GM19395 (cell line): ENCODE measurements at regions not wholly inside any gene's neighbourhood (a gene's known extent, or its start where the extent isn't known, plus 50 kb on each side); places are given as distances from the start of the nearest gene placed in this dataset.

Source experiments
- ATAC-seq: cut with Tn5 transposase; IDR thresholded peaks from one replicate; pipeline ENCODE4 v1.9.1; 2021; ENCODE audit warnings: mild to moderate bottlenecking, moderate library complexity; ENCODE audit not compliant: unreplicated experiment

DNA sequence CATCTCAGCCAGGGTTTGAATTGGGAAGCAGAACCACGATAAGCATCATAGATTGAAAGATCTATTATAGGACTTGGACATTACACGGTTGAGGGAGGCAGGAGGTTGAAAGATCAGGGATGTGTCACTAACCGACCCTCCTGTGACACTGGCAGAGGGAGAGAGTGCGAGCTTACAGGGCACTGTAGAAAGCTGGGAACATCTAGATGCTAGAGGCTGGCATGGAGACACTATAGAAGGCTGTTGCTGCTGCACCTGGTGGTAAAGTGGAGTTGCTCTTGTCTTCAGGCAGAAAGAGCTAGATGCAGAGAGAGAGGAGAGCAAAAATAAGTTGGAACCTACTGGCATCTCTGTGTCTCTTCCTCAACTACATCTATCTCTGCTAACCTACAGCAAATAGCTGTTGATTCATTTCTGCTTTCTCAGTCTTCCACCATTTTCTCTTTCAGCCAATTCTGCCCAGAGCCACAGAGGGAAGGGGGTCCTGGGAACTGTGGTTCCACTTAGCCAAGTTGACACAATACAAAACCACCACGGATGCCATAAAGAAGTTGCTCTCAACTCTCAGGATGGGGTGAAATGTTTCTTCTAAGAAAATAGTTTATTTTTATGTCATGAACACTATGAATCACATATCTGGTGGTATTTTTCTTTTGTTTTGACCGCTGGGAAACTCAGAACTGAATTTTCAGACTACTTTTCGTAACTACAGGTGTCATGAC, 155.9 kb downstream of the ZNF281 start:
- peak; percentile 74 for ATAC-seq

DNA sequence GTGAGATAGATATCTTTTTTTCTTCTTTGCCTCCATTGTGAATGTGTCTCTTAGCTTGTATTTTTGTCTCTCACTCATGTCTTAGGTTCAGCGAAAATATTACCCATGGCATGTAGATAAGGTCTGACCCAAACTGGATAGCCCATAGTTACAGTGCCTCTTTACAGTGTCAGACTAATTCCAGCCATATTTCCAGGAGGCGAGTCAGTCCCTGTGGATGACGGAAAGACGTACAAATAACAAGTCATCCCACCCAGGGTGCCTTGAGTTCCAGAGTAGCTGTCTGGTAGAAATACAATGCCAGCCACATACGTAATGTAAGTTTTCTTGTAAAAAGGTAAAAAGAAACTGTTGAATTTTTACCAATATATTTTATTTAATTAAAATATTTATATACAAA, 157.3 kb downstream of the ZNF281 start:
- no peak for ATAC-seq

DNA sequence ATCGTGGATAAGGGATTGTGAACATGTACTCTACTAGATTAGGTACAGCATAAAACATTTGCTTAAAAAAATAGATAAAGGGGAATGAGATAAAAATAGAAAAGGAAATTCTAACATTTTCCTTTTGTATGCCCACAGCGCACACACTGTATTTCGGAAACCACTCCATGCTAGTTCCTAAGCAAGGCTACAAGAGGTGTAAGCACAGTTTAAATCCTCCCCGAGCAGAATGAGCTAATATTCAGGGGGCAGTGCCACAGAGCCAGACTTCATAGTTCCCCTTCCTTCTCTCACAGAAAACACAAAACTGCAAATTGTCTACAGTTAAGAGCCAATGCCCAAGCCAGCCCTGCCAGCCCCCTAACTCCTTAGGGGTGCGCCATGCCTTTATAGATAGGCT, 159.4 kb downstream of the ZNF281 start:
- ATAC-seq = no peak

DNA sequence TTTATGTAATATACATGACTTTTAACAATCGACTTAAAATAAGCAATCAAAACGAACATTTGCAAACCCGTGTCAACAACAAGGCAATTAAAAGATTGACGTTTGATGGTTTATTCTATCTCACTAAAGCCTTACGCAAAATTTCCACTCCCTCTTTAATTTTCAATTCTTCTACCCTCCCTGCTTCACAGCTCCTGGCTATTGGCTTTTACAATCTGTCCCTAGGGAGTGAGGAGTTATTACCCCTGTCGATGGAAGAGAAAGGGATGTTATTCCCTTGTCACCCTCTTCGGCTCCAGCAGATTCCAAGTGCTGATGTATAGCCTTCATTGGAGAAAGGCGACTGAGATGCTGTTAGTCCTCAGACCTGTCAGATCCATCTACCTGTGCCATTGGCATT, 161.3 kb downstream of the ZNF281 start:
- ATAC-seq = no peak

DNA sequence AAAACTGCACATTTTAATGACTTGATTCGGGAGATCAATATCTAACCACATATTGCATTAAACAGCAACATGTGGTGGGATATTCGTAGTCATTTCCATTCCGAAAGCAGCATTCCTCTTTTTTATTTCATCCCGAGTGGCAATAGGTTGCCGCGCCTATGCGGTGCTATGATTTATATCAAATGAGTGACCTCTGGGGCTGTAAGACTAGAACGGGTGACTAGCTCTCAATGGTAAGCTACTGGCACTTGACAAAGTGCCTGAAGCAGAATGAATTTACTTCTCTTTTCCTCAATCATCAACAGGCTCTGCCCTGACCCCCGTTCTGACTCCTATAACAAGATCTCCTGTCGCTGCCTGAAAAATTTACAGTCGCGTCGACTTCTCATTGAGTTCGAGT, 162.3 kb downstream of the ZNF281 start:
- no peak for ATAC-seq

DNA sequence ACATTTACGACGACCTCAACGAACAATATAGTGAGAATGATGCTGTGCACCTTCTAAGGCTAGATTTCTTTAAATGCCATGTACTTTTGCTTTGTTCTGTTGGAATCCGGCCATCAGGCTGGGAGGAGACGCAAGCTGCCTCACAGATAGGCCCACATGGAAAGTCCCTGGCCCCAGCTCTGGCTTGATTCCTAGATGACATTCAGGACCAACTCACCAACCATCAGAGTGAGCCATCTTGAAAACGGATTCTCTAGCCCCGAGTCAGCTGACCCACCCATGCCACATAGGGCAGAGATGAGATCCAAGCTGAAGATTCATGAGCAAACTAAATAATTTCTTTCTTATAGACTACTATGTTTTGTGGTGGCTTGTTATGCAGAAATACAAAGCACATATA, 164.4 kb downstream of the ZNF281 start:
- ATAC-seq = no peak

DNA sequence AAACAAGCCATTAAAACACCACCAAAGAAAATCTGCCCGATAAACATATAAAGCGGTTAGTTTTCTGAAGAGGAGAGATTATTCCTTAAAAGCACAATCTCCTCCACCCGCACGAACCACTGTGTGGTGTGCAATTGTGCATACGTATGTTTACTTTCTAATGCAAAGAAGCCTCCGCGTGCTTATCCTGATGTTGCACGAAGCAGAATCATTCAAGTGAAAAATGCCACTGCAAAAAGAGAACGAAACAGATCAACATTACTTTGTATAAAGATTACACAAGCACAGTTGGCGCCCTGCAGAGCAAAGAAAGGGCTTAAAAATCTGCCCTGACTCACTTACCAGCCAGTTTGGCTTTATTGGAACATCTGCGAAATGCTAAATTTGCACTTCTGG, 166.8 kb downstream of the ZNF281 start:
- ATAC-seq = no peak

DNA sequence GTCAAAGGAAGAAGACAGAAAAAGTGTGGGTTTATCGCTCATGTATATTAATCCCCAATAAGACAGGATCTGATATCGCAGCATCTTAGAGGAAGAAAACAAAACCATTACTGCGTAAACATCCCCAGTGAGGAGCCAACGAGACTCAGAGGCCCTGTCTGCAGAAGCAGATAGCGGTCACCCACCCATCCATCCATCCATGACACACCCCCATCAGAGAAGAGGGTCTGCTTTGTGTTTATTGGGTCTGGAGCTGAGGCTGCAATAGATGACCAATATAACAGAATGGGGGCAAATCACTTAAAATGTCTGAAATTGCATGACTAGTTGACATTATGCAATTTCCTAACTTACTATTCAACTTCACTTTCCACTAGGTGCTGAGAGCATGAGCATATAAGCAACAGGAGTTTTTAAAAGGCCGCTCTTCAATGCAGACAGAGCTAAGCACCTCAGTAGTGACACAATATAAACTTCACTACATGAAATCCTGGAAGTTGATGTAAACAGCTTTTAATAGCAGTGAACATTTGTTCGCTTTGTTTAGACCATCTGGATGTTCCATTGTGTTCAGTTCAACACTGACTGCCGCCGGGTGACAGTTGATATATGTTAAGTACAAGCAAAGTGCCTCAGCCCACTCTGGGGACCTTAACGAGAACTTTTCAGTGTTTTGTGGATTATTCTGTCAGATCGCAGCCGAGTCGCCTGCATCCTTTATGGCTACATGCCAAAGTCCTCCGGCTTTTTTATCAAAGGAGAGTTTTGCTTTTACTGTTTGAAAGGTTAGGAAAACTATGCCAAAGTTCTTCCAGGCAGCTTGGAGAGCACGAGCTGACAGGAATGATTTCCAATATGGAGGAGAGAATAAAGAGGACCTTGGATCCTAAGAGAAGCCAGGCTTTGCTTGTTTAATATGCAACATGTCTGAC, 167.5 kb downstream of the ZNF281 start:
- no peak for ATAC-seq

DNA sequence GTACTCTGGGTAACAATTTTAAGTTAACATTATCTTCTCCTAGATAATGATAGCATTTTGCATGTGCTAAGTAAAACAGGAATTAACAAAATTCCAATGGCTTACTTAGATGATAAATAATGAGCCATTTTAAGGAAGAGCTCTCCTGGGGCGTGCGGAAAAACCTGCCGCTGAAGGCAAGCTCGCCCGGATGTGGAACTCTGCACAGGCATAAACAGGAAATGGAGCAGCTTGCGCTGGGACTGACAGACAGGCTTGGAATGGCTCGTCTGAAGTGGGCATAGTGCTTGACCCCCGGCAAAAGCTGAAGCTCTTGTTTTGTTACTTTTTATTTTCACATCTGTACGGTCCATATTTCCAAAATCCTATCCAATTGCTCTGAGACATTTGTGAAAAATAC, 169.2 kb downstream of the ZNF281 start:
- no peak for ATAC-seq

DNA sequence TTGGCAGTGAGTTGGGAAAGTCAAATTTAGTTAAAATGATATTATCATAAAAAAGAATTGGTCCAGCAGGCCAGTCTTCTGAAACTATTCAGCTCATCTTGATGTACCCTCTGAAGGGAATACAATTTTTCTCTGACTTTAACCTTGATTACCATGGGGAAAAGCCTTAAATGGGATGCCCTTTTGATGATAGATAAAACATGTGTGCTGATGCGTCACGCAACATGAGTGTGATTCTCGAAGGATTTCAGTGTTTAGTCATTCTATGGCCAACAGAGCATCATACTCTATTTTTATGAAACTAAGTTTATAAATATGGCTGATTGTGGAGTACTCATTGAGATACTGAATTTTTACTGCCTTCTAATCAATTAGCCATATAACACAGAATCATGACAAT, 171.5 kb downstream of the ZNF281 start:
- no peak for ATAC-seq

DNA sequence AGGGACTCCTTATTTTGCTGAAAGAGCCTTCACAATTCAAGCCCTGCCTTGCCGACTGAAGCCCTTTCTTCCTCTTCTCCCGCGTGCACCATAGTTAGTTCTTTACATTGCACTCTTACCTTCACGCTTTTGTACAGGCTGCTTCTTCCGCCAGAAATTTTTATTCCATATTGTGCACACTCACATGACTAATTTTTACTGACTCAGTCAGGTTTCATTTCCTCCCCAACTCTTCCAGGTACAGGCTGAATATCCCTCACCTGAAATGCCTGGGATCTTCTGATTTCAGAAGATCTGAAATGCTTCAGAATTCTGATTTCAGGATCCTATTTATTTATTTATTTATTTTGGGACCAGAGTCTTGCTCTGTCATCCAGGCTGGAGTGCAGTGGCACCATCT, 172.8 kb downstream of the ZNF281 start:
- ATAC-seq = no peak

DNA sequence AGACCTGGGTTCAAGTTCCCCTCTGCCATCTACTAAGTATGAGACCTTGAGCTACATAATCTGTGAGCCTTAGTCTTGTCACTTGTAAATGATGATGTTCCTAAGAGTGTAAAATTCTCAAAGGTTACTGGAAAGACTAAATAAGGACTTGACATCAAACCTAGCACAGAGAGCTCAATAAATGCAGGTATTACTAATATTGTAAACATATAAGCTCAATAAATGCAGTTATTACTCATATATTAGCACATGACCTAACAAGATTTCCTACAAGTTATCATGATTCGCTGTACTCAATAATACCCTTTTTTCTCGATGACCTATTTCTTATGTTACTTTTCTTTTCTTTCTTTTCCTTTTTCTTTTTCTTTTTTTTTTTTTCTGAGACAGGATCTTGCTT, 174.9 kb downstream of the ZNF281 start:
- no peak for ATAC-seq

DNA sequence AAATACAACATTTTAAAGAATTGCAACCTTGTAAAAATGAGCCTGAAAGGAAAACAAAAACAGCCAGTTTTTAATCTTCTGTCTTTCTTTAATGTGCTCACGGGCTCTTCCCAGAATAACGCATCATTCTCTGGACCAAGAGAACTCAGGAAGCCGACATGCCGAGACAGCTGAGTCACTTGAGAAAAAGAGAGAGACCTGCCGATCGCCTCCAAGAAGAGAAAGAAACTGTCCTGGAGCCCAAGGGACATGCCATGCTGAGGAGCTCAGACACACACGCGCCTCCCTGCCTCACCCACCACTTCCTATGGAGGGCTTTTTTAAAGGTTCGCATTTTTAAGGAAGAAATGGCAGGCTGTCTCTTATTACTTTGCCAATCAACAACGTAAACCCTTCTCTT, 176.4 kb downstream of the ZNF281 start:
- no peak for ATAC-seq

DNA sequence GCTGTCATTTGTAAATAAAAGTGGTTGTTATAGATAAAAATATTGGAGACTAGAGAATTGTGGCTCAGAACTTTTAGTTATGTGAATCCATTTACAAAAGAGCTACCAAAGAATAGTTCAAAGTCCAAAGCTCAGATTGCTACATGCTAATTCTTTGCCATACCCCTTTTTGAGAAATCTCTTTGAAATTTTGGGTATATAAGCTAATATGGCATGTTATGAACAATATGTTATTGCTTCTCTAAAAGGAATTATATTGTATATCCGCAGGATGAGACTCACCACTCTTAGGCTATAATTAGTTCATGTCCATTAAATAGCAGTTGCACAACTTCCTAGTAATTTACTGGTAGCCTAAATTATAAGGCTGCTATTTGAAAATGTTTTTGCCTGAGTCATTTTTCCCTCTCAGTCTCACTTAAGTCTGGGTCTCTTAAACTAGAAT, 178.0 kb downstream of the ZNF281 start:
- no peak for ATAC-seq

DNA sequence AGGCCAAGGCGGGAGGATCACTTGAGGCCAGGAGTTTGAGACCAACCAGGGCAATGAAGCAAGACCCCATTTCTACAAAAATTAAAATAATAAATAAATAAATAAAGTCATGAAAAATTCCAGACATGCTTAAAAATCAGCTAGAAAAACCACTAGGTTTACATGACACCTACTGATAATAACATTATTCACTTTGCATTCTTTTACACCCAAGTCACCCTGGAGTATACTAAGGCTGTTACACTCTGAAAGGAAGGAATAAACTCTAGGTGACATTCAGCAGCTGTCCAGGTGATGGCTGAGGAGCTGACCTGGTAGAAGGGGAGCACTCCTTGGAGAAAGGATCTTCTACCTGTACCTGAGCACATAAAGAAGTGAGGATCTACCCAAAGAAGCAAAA, 179.2 kb downstream of the ZNF281 start:
- ATAC-seq = no peak

DNA sequence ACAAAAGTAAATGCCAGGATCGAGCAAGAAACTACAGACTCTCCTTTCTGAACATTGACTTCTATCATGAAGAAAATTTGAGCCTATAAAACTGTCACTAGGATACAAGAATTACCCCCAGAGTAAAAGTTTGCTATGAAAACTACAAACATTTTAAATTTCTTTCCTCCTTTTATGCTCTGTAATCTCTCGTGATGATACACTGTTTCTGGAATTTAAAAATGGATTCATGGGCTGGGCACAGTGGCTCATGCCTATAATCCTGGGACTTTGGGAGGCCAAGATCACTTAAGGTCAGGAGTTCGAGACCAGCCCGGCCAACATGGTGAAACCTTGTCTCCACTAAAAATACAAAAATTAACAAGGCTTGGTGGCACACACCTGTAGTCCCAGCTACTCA, 181.3 kb downstream of the ZNF281 start:
- ATAC-seq = no peak

DNA sequence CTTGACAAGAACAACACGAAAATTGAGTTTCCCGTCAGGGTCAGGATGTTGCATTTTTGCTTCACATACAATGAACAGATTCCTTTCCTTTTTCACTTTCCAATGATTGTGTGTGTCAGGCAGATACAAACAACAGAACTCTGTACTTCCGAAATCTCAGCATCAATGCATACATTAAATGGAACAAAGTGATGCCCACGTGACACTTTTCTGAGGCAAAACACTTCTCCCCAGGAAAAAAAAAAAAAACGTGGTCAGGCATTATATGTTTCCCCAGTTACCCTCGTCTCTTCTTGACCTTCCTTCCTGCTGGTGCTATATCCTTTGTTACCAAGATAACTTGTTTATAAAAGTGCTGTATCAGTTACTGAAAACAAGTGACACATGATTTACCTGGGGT, 181.8 kb downstream of the ZNF281 start:
- no peak for ATAC-seq
